ENCODE measurements at regions not wholly inside any gene's neighbourhood (a gene's known extent, or its start where the extent isn't known, plus 50 kb on each side); places are given as distances from the start of the nearest gene placed in this dataset.

- no peak for FAIRE-seq
- no peak for DNase-seq (ENCODE audit: insufficient read length, low spot score)
- TF ChIP-seq TAF1 (IDR thresholded peaks at IDR 0.05; ENCODE audit: low read depth, low read length) (no peak), POLR2AphosphoS5 (IDR thresholded peaks at IDR 0.05; ENCODE audit: low read depth, low read length) (no peak)
Observed at GRCh38 chr3:72351536-72351935, 496.7 kb downstream of the SHQ1 start.

DNA sequence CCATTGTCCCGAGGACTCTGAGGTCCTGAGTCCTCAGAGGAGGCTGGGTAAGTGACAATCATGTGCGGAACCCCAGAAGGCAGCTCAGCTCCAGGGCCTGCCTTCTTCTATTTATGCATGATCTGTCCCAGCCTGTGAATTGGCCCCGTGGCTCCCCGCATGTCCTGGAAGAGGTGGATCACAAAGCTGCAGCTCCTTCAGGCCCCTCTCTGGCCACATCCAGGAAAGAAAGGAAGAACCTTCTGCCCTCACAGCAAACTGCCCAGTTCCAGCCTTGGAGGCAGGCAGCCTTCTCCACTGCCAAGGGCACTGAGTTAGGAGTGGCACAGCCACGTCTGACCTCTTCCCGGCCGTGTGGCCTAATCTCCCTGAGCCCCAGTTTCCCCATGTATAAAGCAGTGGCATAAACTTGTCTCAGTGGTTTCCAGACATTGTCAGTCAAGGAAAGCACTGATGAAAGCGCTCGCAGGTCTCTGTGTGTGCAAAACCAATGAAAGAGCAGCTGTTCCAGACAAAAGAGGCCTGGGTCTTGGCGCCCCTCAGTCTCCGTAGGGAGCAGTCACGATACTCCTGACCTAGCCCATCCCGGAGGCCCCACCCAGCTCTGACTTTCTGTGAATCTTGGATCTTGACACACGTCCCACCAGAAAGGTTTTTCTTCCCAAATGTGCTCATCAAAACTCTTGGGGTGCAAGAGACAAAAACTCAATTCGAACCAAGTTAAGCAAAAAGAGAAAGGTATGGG is 497.3 kb downstream of the SHQ1 start:
- DNase-seq (ENCODE audit: insufficient read length, low spot score) (no peak), FAIRE-seq (no peak)
- TF ChIP-seq SPI1 (IDR thresholded peaks at IDR 0.05; ENCODE audit: low read depth, low read length) (no peak), POLR2A (IDR thresholded peaks at IDR 0.05; ENCODE audit: low read depth, low read length) (no peak), POU2F2 (IDR thresholded peaks at IDR 0.05; ENCODE audit: low read depth, low read length) (no peak), TAF1 (IDR thresholded peaks at IDR 0.05; ENCODE audit: low read depth, low read length) (no peak), POLR2AphosphoS5 (IDR thresholded peaks at IDR 0.05; ENCODE audit: low read depth, low read length) (no peak), PAX5 (IDR thresholded peaks at IDR 0.05; ENCODE audit: insufficient read depth, low read length, severe bottlenecking) (no peak)

DNA sequence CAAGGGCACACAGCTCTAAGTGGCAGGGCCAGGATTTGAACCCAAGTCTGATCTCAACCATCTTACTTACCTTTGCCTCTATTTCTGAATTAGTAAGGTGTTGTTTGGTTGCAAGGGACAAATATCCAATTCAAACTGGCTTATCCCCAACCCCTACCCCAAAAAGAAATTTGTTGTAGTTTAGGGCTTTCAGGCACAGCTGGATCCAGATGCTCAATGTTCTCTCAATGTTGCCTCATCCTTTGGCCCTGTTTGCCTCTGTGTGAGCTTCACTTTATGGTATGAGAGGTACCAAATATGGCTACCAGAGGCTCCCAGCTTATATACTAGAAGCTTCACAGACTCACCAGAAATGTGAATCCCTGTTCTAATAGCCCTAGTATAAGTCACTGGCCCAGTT is 499.9 kb downstream of the SHQ1 start:
- TF ChIP-seq POU2F2 (IDR thresholded peaks at IDR 0.05; ENCODE audit: low read depth, low read length) (no peak), POLR2A (IDR thresholded peaks at IDR 0.05; ENCODE audit: low read depth, low read length) (no peak), POLR2AphosphoS5 (IDR thresholded peaks at IDR 0.05; ENCODE audit: low read depth, low read length) (no peak), PAX5 (IDR thresholded peaks at IDR 0.05; ENCODE audit: insufficient read depth, low read length, severe bottlenecking) (no peak), TAF1 (IDR thresholded peaks at IDR 0.05; ENCODE audit: low read depth, low read length) (no peak), SPI1 (IDR thresholded peaks at IDR 0.05; ENCODE audit: low read depth, low read length) (no peak)
- no peak for FAIRE-seq

GRCh38 chr3:72347819-72348319 is 500.4 kb downstream of the SHQ1 start:
- TF ChIP-seq POLR2AphosphoS5 (IDR thresholded peaks at IDR 0.05; ENCODE audit: low read depth, low read length) (no peak), POLR2A (IDR thresholded peaks at IDR 0.05; ENCODE audit: low read depth, low read length) (no peak), PAX5 (IDR thresholded peaks at IDR 0.05; ENCODE audit: insufficient read depth, low read length, severe bottlenecking) (no peak), SPI1 (IDR thresholded peaks at IDR 0.05; ENCODE audit: low read depth, low read length) (no peak), TAF1 (IDR thresholded peaks at IDR 0.05; ENCODE audit: low read depth, low read length) (no peak), POU2F2 (IDR thresholded peaks at IDR 0.05; ENCODE audit: low read depth, low read length) (0 out of 2 replicates have a peak, but pooled peaks have one; percentile 26)
- DNase-seq (ENCODE audit: insufficient read length, low spot score) (no peak), FAIRE-seq (peak; percentile 85)

More for the DNA sequence above, 499.9 kb downstream of the SHQ1 start:
- no peak for DNase-seq (ENCODE audit: insufficient read length, low spot score)

- FAIRE-seq (peak; percentile 9), DNase-seq (ENCODE audit: insufficient read length, low spot score) (no peak)
- no peak for TF ChIP-seq POLR2A (IDR thresholded peaks at IDR 0.05; ENCODE audit: low read depth, low read length)
- TF ChIP-seq SPI1 (IDR thresholded peaks at IDR 0.05; ENCODE audit: low read depth, low read length): no peak
- TF ChIP-seq PAX5 (IDR thresholded peaks at IDR 0.05; ENCODE audit: insufficient read depth, low read length, severe bottlenecking): no peak
- TF ChIP-seq POU2F2 (IDR thresholded peaks at IDR 0.05; ENCODE audit: low read depth, low read length): no peak
- TF ChIP-seq TAF1 (IDR thresholded peaks at IDR 0.05; ENCODE audit: low read depth, low read length): no peak
- no peak for TF ChIP-seq POLR2AphosphoS5 (IDR thresholded peaks at IDR 0.05; ENCODE audit: low read depth, low read length)
Observed at GRCh38 chr3:72346526-72346926, 501.7 kb downstream of the SHQ1 start.

GRCh38 chr3:72345980-72346379 is 502.3 kb downstream of the SHQ1 start:
- TF ChIP-seq POLR2AphosphoS5 (IDR thresholded peaks at IDR 0.05; ENCODE audit: low read depth, low read length): no peak
- DNase-seq (ENCODE audit: insufficient read length, low spot score) (no peak), FAIRE-seq (no peak)

DNA sequence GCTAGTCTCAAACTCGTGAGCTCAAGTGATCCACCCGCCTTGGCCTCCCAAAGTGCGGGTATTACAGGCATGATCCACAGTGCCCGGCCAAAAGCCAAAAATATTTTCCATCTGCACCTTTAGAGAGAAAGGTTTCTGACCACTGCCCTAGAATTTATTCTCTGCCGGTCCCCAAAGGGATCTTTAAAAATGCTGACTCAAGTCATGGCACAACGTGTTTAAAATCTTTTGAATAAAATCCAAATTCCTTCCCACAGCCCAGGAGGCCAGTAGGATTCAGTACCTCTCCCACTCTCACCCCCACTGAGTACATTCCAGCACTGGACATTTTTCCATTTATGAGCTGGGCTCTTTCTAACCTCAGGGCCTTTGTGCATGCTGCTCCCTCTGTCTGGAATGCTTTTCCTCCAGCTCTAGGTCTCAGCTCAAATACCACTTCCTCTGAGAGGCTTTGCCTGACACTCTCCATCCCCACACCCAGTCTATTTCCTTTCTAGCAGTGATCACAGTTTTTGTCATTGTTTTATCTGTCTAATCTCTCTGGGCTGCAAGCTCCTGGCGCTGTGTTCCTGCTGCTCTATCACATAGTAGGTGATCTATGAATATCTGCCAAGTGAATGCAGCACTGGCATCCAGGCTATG is 502.9 kb downstream of the SHQ1 start:
- DNase-seq (ENCODE audit: insufficient read length, low spot score): no peak
- FAIRE-seq: no peak
- no peak for TF ChIP-seq POLR2AphosphoS5 (IDR thresholded peaks at IDR 0.05; ENCODE audit: low read depth, low read length)
- peak; percentile 16; the same call in 1 of the 2 replicates for TF ChIP-seq SPI1 (IDR thresholded peaks at IDR 0.05; ENCODE audit: low read depth, low read length)

DNA sequence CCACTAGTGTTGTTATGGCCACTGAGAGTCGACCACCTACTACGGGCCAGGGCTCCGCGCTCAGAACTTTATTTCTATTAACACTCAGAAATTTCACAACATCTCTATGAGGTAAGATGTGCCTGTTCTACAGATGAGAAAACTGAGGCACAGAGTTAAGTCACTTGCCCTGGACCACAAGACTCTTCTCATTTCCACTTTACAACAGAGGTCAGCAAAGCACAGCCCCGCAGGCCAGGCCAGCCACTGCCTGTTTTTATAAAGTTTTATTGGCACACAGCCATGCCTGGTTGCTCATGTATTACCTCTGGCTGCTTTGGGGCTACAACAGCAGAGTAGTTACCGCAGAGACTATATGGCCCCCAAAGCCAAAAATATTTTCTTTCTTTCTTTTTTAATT is 503.6 kb downstream of the SHQ1 start:
- DNase-seq (ENCODE audit: insufficient read length, low spot score): no peak
- no peak for TF ChIP-seq POU2F2 (IDR thresholded peaks at IDR 0.05; ENCODE audit: low read depth, low read length)
- TF ChIP-seq TAF1 (IDR thresholded peaks at IDR 0.05; ENCODE audit: low read depth, low read length): no peak
- TF ChIP-seq POLR2AphosphoS5 (IDR thresholded peaks at IDR 0.05; ENCODE audit: low read depth, low read length): no peak
- no peak for TF ChIP-seq POLR2A (IDR thresholded peaks at IDR 0.05; ENCODE audit: low read depth, low read length)
- TF ChIP-seq SPI1 (IDR thresholded peaks at IDR 0.05; ENCODE audit: low read depth, low read length): no peak
- TF ChIP-seq PAX5 (IDR thresholded peaks at IDR 0.05; ENCODE audit: insufficient read depth, low read length, severe bottlenecking): no peak
- no peak for FAIRE-seq

DNA sequence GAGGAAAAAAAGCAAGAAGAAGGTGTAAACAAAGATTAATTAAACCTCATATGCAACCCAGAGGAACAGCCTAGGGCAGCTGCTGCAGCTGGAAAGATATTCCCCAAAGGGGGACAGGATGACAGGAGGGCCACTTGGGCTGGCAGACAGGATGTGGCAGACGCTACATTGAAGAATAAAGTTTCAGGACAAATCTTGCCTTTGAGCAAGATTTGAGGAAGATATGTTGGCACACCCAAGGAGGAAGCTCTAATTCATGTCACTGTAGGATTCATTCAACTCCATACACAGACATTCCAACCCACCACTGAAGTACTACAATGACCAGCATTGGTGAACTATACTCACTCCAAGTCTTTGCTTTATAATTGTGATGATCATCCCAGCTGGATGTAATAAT is 504.0 kb downstream of the SHQ1 start:
- no peak for DNase-seq (ENCODE audit: insufficient read length, low spot score)
- no peak for FAIRE-seq
- no peak for TF ChIP-seq SPI1 (IDR thresholded peaks at IDR 0.05; ENCODE audit: low read depth, low read length)

- DNase-seq (ENCODE audit: insufficient read length, low spot score): no peak
- TF ChIP-seq POLR2AphosphoS5 (IDR thresholded peaks at IDR 0.05; ENCODE audit: low read depth, low read length): no peak
- no peak for TF ChIP-seq PAX5 (IDR thresholded peaks at IDR 0.05; ENCODE audit: insufficient read depth, low read length, severe bottlenecking)
- no peak for TF ChIP-seq SPI1 (IDR thresholded peaks at IDR 0.05; ENCODE audit: low read depth, low read length)
- TF ChIP-seq TAF1 (IDR thresholded peaks at IDR 0.05; ENCODE audit: low read depth, low read length): no peak
- TF ChIP-seq POLR2A (IDR thresholded peaks at IDR 0.05; ENCODE audit: low read depth, low read length): no peak
- no peak for TF ChIP-seq POU2F2 (IDR thresholded peaks at IDR 0.05; ENCODE audit: low read depth, low read length)
- FAIRE-seq: no peak
Observed at GRCh38 chr3:72343078-72343477, 505.2 kb downstream of the SHQ1 start.

Measured in GM12891 (cell line).